C4-2B (cell line): ENCODE measurements at regions not wholly inside any gene's neighbourhood (a gene's known extent, or its start where the extent isn't known, plus 50 kb on each side); places are given as distances from the start of the nearest gene placed in this dataset.

Experiments
- H3K27ac ChIP-seq: fragments of 450-650 bp; 2 replicates; pipeline ENCODE4 v1.5.1; 2017
- ZFX ChIP-seq: fragments of 450-650 bp; IDR thresholded peaks from 2 replicates; pipeline ENCODE4 v1.6.1; 2017
- TF ChIP-seq, protein P1 (sequence below): fragments of 450-650 bp; conservative IDR thresholded peaks from 2 replicates; pipeline ENCODE4 v1.5.1; 2017; ENCODE audit warnings: mild to moderate bottlenecking

DNA sequence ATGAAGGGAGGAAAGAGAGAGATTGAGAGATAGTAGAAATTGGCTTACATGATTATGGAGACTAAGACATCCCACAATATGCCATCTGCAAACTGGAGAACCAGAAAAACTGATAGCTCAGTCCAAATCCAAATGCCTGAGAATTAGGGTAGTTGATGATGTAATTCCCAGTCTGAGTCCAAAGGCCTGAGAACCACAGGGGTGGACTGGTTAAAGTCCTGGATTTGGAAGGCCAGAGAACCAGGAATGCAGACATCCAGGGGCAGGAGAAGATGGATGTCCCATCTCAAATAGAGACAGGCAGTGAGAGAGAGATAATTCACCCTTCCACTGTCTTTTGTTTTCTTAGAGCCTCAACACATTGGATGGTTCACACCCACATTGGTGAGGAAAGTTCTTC is 345.7 kb upstream of the SPANXN4 start:
- no peak overlapping the region for H3K27ac ChIP-seq
- no peak for TF ChIP-seq ZFX
- TF ChIP-seq, protein P1, sequence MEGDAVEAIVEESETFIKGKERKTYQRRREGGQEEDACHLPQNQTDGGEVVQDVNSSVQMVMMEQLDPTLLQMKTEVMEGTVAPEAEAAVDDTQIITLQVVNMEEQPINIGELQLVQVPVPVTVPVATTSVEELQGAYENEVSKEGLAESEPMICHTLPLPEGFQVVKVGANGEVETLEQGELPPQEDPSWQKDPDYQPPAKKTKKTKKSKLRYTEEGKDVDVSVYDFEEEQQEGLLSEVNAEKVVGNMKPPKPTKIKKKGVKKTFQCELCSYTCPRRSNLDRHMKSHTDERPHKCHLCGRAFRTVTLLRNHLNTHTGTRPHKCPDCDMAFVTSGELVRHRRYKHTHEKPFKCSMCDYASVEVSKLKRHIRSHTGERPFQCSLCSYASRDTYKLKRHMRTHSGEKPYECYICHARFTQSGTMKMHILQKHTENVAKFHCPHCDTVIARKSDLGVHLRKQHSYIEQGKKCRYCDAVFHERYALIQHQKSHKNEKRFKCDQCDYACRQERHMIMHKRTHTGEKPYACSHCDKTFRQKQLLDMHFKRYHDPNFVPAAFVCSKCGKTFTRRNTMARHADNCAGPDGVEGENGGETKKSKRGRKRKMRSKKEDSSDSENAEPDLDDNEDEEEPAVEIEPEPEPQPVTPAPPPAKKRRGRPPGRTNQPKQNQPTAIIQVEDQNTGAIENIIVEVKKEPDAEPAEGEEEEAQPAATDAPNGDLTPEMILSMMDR, result no peak

DNA sequence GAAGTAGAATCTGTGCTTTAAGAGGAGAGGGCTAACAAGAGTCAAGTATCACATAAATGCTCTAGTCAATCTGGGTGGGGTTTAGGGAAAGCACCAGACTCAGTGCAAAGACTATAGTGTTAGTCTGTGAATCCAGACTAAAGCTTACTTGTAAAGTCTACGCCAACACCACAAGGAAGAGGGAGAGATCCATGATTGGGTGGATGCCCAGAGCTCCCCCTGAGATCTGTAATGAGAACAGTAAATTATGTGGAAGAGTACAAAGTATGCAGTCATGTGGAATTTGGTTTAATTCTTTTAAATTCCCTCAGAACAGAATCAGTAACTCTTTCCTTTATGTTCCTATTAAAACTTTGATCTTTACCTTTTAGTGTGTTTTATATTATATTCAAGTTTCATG is 354.7 kb upstream of the SPANXN4 start:
- TF ChIP-seq, protein P1, result no peak
- H3K27ac ChIP-seq, result no peak overlapping the region

DNA sequence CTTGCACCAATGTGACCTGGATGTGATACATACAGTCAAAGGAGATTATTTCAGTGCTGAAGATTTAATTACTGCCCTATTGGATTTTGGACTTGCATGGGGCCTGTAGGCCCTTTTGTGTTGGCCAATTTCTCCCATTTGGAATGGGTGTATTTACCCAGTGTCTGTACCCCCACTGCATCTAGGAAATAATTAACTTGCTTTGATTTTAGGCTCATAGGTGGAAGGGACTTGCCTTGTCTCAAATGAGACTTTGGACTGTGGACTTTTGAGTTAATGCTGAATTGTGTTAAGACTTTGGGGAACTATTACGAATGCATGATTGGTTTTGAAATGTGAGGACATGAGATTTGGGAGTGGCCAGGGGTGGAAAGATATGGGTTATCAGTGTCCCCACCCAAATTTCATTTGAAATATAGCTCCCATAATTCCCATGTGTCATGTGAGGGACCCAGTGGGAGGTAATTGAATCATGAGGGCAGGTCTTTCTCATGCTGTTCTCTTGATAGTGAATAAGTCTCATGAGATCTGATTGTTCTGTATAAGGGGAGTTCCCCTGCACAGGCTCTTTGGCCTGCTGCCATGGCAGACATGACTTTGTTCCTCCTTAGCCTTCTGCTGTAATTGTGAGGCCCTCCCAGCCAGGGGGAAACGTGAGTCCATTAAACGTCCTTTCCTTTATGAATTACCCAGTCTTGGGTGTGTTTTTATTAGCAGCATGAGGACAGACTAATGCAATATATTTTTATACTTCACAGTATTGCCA is 362.2 kb upstream of the SPANXN4 start:
- TF ChIP-seq, protein P1, result no peak
- no peak for TF ChIP-seq ZFX

DNA sequence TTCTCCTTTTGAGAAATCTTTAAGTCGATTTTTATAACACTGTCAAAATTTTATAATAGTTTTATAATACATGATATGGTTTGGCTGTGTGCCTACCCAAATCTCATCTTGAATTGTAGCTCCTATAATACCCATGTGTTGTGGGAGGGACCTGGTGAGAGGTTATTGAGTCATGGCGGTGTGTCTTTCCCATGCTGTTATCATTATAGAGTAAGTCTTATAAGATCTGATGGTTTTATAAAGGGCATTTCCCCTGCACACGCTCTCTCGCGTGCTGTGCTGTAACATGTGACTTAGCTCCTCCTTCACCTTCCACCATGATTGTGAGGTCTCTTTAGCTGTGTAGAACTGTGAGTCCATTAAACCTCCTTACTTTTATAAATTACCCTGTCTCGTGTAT is 364.0 kb upstream of the SPANXN4 start:
- no peak for TF ChIP-seq ZFX
- TF ChIP-seq, protein P1, result no peak

More for the DNA sequence above, 362.2 kb upstream of the SPANXN4 start:
- H3K27ac ChIP-seq, result no peak overlapping the region

DNA sequence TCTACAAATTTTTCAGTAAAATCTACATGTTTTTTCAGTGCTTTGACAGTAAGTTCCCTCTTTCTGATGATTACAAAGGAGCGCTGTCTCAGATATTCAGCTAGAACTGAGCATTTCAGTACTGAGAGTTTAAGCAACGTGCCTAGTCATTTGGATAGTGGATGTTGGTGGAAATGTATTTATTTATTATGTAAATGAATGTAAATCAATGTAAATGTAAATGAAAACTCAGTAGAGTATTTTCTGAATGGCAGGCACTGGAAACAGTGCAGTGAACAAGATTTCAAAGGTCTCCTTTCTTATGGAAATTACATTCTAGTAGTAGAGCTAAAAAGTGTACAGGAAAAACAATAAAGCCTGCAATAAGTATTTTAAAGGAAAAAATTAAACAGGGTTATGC is 370.2 kb upstream of the SPANXN4 start:
- TF ChIP-seq ZFX, result no peak
- TF ChIP-seq, protein P1, result no peak

More for the DNA sequence above, 364.0 kb upstream of the SPANXN4 start:
- H3K27ac ChIP-seq, result no peak overlapping the region

DNA sequence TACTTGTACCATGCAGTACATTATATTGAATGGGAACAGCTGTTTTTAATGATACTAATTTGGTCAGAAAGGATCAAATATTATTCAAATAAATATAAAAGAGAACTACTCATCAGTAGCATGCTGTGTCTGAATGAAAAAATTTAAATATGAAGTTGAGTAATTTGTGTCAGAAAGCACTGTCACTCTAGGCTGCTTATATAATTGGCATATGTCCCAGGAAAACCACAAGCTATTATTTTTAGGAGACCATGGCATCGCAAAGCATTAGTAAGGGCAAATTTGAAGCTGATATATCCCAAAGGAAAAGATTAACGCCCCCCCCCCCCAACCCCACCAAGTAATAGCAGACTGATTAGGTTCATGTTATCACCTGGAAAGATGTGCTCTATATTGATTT is 388.5 kb upstream of the SPANXN4 start:
- no peak overlapping the region for H3K27ac ChIP-seq
- no peak for TF ChIP-seq ZFX

More for the DNA sequence above, 370.2 kb upstream of the SPANXN4 start:
- H3K27ac ChIP-seq, result no peak overlapping the region

DNA sequence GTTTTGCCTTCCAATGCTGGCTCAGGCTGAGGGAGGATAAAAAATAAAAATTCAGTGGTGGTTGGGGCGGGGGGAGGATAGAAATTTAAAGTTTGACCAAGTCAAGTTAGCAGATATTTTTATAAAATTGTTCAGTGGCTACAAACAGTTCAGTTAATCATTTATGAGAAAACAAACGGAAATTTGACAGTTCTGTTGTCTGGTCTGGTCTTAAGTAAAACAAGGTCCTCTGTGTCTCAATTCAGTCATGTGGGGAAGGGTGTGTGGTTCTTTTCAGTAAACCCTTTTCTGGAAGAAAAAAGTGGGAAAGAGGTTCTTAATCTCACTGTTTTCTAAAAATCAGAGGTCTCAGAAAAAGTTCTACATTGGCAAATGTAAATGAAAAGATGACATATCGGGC is 409.1 kb upstream of the SPANXN4 start:
- TF ChIP-seq ZFX, result no peak
- TF ChIP-seq, protein P1, result no peak

DNA sequence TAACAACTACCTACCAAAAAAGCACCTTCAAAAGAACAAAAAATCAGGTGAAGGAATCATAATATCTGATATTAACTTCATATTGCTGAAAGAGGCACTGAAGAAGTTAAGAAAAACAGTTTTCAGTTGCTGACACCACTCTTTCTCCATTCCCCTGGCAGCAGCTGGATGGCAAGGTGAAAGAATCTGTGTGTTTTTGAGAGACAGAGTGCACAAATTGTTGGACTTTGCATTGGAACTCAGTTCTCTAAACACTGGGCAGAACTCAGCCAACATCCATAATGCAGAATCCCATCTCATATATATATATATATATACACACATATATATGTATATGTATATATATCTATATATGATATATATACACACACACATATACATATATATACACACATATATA is 408.3 kb upstream of the MAGEC2 start:
- TF ChIP-seq, protein P1, result no peak
- no peak for TF ChIP-seq ZFX
- H3K27ac ChIP-seq, result no peak overlapping the region

More for the DNA sequence above, 409.1 kb upstream of the SPANXN4 start:
- H3K27ac ChIP-seq, result no peak overlapping the region
